Ovary (tissue), 3 donors: ENCODE measurements at regions not wholly inside any gene's neighbourhood (a gene's known extent, or its start where the extent isn't known, plus 50 kb on each side); places are given as distances from the start of the nearest gene placed in this dataset.

Experiments
- EP300 ChIP-seq: sonication (generic); formaldehyde crosslinking; IDR thresholded peaks from one replicate; pipeline ENCODE4 v1.6.1; 2017; ENCODE audit warnings: antibody characterized with exemption
- POLR2A ChIP-seq: fragments of 450-650 bp; IDR thresholded peaks from one replicate; pipeline ENCODE4 v1.6.1; 2017; ENCODE audit warnings: antibody characterized with exemption, mild to moderate bottlenecking, moderate library complexity
- TF ChIP-seq, protein P1 (sequence below), 3 donors: fragments of 450-650 bp in 2 of 3; fragments of 200-600 bp in 1 of 3; IDR thresholded peaks; one replicate each; pipeline versions ENCODE4 v1.5.1 to v1.8.0; 2016 to 2022; ENCODE audit warnings: antibody characterized with exemption in 3 of 3, mild to moderate bottlenecking in 1 of 3
- donor health status: DM: no; HTN: no; CAD: no.

DNA sequence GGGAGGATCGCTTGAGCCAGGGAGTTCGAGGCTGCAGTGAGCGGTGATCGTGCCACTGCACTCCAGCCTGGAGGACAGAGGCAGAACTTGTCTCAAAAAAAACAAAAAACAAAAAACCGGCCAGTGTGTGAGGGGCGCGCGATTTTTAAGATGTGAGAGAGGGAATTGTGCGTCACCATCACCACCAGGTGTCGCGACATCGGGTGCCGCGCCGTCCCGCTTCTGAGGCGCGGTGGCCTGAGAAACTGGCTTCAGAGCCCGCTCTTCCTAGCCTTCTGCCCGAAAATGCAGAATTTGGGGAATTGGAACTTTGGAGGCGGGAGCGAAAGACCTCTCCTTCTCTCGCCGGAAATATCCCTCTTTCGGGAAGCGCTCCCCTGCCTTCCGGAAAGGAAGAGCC lies 524.8 kb downstream of the KCNJ18 start:
- TF ChIP-seq POLR2A = no peak
- TF ChIP-seq, protein P1, sequence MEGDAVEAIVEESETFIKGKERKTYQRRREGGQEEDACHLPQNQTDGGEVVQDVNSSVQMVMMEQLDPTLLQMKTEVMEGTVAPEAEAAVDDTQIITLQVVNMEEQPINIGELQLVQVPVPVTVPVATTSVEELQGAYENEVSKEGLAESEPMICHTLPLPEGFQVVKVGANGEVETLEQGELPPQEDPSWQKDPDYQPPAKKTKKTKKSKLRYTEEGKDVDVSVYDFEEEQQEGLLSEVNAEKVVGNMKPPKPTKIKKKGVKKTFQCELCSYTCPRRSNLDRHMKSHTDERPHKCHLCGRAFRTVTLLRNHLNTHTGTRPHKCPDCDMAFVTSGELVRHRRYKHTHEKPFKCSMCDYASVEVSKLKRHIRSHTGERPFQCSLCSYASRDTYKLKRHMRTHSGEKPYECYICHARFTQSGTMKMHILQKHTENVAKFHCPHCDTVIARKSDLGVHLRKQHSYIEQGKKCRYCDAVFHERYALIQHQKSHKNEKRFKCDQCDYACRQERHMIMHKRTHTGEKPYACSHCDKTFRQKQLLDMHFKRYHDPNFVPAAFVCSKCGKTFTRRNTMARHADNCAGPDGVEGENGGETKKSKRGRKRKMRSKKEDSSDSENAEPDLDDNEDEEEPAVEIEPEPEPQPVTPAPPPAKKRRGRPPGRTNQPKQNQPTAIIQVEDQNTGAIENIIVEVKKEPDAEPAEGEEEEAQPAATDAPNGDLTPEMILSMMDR (IDR thresholded peaks at IDR 0.05) = no peak
- TF ChIP-seq EP300 = no peak
